Left lung (tissue), 4 donors: ENCODE measurements at regions not wholly inside any gene's neighbourhood (a gene's known extent, or its start where the extent isn't known, plus 50 kb on each side); places are given as distances from the start of the nearest gene placed in this dataset.

Source experiments
- ATAC-seq: fragments of 200-7000 bp; cut with Tn5 transposase; one replicate; pipeline ENCODE4 v1.9.1; 2020; ENCODE audit warnings: moderate library complexity
- DNase-seq, 4 donors: peaks; one replicate each; pipeline ENCODE4 v3.0.0-alpha.2; 2013 to 2020
- H3K27ac ChIP-seq, 2 donors: fragments of 200-600 bp; sonication (generic) in 1 of 2; one replicate each; pipeline versions ENCODE4 v1.5.0 to v1.8.0; 2020 to 2021
- H3K27me3 ChIP-seq, 2 donors: fragments of 200-600 bp; sonication (generic) in 1 of 2; one replicate each; pipeline versions ENCODE4 v1.5.0 to v1.8.0; 2020 to 2021
- H3K36me3 ChIP-seq, 2 donors: fragments of 200-600 bp; sonication (generic) in 1 of 2; one replicate each; pipeline versions ENCODE4 v1.5.0 to v1.8.0; 2020 to 2021
- H3K4me1 ChIP-seq, 2 donors: fragments of 200-600 bp; one replicate each; pipeline ENCODE4 v1.8.0; 2021
- H3K4me3 ChIP-seq, 2 donors: fragments of 200-600 bp; sonication (generic) in 1 of 2; one replicate each; pipeline versions ENCODE4 v1.5.0 to v1.8.0; 2020 to 2021; ENCODE audit warnings: mild to moderate bottlenecking in 1 of 2
- H3K9me3 ChIP-seq, 2 donors: fragments of 200-600 bp; sonication (generic) in 1 of 2; one replicate each; pipeline versions ENCODE4 v1.5.0 to v1.8.0; 2020 to 2021
- intact Hi-C, 2 donors: fragments of 100-400 bp; cut with DNase I; formaldehyde crosslinking; loops; one replicate each; pipeline versions ENCODE4 v1.11.2 to v1.14.2; 2022
- TF ChIP-seq, protein P1 (sequence below), 2 donors: fragments of 200-600 bp; sonication (generic) in 1 of 2; IDR thresholded peaks; one replicate each; pipeline versions ENCODE4 v1.5.0 to v1.8.0; 2021; ENCODE audit warnings: antibody characterized with exemption in 2 of 2
- donor health status: DM: no; HTN: yes; CAD: no.
- donor health status: DM: no; HTN: no; CAD: no.

DNA sequence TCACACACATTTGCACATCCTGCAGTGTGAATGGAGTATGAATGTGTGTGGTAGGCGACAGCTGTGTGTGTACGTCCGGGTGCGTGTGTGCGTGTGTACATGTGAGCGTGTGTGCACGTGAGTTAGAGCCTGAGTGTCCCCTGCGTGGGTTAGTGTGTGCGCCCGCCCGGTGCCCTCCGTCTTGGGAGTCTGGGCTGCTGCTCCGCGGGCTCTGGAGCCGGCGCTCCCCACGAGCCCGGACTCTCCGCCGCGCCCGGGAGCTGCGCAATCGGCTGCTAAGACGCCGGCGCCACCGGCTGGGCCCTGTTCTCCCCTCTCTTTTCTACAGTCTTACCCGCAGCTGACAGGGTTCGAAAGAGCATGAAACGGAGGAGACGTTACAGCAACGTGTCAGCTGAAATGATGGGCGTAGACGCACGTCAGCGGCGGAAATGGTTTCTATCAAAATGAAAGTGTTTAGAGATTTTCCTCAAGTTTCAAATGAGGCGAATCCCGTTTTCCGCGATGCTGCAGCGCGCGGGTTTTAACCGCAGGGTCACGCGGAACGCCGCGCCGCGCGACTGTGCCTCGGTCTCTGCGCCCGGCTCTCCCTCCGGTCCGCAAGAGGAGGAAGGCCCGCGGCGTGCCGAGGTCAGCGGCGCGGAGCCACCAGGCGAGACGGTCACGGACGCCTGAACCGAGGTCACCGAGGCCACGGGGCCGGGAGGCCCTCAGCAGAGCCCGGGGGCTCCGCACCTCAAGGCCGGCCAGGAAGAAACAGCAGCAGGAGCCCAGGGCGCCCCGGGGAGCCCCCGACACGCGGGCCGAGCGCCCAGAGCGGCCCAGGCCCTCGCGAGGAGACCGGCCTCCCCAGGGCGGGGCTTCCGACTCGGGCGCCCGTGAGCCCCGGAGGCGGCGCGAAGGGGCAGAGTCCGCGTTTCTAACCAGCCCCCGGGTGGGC is 95.3 kb upstream of the BHLHE23 start:
- no peaks in the 10 kb centered on the region for H3K9me3 ChIP-seq
- TF ChIP-seq, protein P1, sequence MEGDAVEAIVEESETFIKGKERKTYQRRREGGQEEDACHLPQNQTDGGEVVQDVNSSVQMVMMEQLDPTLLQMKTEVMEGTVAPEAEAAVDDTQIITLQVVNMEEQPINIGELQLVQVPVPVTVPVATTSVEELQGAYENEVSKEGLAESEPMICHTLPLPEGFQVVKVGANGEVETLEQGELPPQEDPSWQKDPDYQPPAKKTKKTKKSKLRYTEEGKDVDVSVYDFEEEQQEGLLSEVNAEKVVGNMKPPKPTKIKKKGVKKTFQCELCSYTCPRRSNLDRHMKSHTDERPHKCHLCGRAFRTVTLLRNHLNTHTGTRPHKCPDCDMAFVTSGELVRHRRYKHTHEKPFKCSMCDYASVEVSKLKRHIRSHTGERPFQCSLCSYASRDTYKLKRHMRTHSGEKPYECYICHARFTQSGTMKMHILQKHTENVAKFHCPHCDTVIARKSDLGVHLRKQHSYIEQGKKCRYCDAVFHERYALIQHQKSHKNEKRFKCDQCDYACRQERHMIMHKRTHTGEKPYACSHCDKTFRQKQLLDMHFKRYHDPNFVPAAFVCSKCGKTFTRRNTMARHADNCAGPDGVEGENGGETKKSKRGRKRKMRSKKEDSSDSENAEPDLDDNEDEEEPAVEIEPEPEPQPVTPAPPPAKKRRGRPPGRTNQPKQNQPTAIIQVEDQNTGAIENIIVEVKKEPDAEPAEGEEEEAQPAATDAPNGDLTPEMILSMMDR (IDR thresholded peaks at IDR 0.05) = no peak
- peak; percentile 27 to 79 (median 44) for DNase-seq
- peak; percentile 81 for ATAC-seq
- H3K4me1 ChIP-seq = peaks cover 4 to 10% of the 10 kb centered on the region in 2 donors
- peak overlapping the region in 1 of 2 donors; percentile 68 for H3K27ac ChIP-seq
- peak overlapping the region; percentile 46 to 62 for H3K4me3 ChIP-seq
- H3K36me3 ChIP-seq = no peaks in the 10 kb centered on the region
- peaks cover 0 to 95% of the 10 kb centered on the region in 2 donors for H3K27me3 ChIP-seq
- intact Hi-C loops = no loop called here

DNA sequence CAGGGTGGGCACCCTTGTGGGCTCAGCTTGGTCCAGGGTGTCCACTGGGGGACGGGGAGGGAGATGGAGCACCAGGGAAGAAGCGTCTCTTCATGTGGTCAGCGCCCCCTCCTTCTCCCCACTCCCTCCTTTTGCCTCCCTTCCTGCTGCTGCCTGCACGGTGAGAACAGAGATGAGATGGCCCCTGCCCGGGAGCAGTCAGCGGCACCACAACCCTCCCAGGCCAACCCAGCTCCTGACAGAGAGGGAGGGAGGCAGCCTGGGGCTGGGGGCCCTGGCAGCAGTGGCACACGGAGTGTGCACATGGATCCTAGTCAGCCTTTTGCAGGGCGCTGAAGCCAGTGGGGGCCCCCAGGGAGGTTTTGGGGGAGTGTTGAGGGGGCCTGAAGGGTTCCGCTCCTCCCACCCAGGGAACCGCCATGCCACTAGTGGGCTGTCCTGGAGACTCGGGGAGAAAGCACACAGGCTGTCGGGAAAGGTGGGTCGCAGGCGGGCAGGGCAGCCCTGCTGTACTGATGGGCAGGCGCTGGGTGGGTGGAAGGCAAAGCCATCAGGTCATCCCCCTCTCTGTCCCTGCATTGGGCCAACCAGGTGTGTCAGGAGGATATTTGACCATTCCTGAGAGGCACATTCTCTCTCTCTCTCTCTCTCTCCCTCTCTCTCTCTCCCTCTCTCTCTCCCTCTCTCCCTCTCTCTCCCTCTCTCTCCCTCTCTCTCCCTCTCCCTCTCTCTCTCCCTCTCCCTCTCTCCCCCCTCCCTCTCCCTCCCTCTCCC is 94.3 kb upstream of the BHLHE23 start:
- H3K36me3 ChIP-seq = no peaks in the 10 kb centered on the region
- H3K27me3 ChIP-seq = peaks cover 0 to 95% of the 10 kb centered on the region in 2 donors
- DNase-seq = peak in 2 of 4 donors; percentile 27 to 54
- H3K9me3 ChIP-seq = no peaks in the 10 kb centered on the region
- no peak overlapping the region for H3K4me3 ChIP-seq
- TF ChIP-seq, protein P1 (IDR thresholded peaks at IDR 0.05) = no peak
- intact Hi-C loops = no loop called here
- ATAC-seq = no peak
- no peak overlapping the region for H3K27ac ChIP-seq
- H3K4me1 ChIP-seq = peaks cover 4 to 10% of the 10 kb centered on the region in 2 donors

DNA sequence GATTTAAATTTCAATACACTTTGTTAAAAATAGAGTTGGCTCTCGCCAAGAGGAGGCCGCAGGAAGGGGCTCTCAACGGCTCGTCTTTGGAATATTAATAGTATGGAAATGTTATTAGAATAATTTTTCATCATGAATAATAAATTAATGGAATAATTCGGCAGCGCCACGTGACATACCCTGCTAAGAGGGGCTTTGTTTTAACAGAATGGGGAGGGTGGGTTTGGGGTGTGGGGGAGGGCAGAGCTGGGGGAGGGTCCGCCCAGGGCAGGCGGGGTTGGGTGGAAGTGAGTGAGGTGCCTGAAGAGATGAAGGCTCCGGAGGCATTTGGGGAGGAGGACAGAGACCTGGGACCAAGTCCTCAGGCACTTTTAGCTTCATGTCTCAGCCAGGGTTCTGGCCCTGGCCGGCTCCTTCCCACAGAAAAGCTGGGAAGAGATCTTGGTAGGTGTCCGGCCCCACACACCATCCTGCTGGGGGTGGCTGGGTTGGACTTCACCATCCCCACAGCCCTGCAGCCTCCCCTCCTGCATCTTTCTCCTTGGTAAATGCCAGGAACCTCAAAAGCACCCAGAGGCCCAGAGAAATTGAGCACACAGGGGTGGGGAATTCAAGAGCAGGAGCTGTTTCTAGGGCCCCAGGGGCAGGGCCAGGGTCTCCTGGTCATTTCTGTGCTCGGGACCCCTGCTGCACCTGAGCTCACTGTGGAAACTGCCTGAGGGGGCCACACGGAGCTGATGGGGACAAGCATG is 93.6 kb upstream of the BHLHE23 start:
- peaks cover 4 to 10% of the 10 kb centered on the region in 2 donors for H3K4me1 ChIP-seq
- H3K27me3 ChIP-seq = peaks cover 0 to 95% of the 10 kb centered on the region in 2 donors
- DNase-seq (peak in 2 of 4 donors; percentile 10 to 13), ATAC-seq (no peak)
- no peaks in the 10 kb centered on the region for H3K9me3 ChIP-seq
- H3K4me3 ChIP-seq = no peak overlapping the region
- H3K27ac ChIP-seq = no peak overlapping the region
- intact Hi-C loops = no loop called here
- no peaks in the 10 kb centered on the region for H3K36me3 ChIP-seq
- TF ChIP-seq, protein P1 (IDR thresholded peaks at IDR 0.05) = no peak

DNA sequence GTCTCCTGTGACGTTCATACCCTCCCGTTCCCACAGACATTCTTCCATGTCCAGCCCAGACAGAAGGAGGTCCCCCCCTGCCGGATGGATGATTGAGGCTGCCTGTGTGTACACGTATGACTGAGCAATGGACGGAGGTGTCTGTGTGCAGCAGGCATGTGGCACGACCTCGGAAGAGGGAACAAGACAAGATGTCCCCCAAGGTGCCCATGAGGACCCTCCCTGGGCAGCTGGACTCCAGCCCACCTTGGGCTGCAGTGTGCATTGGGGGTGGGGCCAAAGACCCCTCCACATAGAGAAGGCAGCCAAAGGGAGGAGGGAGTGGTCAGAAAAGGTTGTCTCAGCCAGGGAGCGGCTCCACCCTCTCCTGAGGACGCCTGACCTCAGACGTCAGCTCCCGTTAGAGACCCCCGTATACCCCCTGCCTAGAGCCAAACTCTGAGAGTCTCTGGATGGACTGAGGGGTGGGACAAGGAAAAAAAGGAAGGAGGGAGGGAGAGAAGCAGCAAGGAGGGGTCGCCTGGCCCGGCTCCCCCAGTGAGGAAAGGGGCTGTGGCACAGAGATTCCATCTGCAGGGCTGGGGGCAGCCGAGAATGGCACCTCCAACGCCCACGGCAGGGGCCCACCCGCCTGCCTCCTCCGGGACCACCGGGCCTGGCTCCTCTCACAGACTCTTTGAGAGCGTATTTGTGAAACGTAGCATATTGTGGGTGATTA is 92.9 kb upstream of the BHLHE23 start:
- Histone ChIP-seq H3K36me3 (no peaks in the 10 kb centered on the region), H3K27me3 (peaks cover 0 to 95% of the 10 kb centered on the region in 2 donors), H3K9me3 (no peaks in the 10 kb centered on the region), H3K4me3 (no peak overlapping the region), H3K27ac (no peak overlapping the region), H3K4me1 (peaks cover 4 to 10% of the 10 kb centered on the region in 2 donors)
- intact Hi-C loops = no loop called here
- DNase-seq = peak in 2 of 4 donors; percentile 29 to 51
- TF ChIP-seq, protein P1 (IDR thresholded peaks at IDR 0.05) = no peak
- ATAC-seq = no peak
